RPMI8226 (cell line): ENCODE measurements at regions not wholly inside any gene's neighbourhood (a gene's known extent, or its start where the extent isn't known, plus 50 kb on each side); places are given as distances from the start of the nearest gene placed in this dataset.
"Not testable (repeated sequence)": the region's sequence is repeated elsewhere in the genome, so short reads cannot be mapped to it uniquely, and the experiment has no call there.

Experiments used
- DNase-seq: peaks from one replicate; pipeline ENCODE4 v3.0.0-alpha.2; 2015

- DNase-seq, result peak; percentile 30
These were observed 933.9 kb downstream of the TRIB2 start for GRCh38 chr2:13650586-13651180.

DNA sequence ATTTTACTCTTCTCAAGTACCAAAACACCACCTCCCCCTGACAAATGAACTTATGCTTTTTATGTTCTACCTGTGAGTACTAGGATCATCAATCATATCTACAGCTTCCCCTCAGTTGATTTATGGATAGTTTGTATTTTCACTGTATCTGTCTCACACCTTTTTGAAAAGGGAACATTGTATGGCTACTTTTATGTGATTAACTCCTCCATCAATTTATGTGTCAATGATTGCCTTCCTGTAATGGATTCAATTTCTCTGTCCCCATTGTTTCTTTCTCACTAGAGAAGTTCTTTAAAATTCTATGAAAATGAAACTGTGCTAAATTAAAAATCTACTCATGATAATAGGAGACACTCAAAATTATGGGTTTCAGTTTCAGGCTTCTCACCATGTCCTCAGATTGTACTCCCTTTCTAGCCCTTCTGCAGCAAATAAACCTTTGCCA, 935.0 kb downstream of the TRIB2 start:
- no peak for DNase-seq

DNA sequence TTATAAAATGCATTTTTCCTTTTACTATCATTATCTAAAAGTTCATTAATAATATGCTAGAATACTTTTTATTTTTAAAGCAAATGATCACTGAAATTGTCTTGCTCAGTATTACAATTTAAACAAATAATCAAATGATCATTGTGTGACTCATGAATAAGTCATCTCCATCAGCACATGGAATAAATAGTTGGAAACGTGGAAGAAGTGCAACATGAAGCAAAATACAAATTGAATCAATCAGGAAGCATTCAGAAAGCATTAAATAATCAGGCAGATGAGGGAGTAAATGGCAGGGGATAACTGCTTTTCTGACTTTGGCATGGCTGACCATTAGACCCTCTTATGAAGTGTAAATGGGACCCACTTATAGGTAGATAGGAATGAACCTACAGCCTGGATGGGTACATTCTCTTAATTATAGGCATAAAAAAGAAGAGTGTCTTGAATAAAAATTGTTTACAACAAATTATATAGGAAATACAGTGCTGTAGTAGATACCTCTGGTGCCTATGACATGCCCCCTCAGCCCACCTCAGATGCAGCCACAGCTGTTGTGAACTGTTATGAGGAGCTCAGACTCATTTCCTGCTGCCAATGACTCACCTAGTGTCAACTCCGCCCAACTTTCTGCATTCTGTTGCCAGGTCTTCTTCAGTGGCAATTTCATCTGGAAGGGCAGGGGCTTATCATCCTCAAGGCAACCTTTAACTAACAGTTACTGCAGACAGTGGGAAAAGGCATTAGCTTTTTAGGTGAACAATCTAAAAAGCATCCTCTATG, 936.0 kb downstream of the TRIB2 start:
- DNase-seq, result no peak

DNA sequence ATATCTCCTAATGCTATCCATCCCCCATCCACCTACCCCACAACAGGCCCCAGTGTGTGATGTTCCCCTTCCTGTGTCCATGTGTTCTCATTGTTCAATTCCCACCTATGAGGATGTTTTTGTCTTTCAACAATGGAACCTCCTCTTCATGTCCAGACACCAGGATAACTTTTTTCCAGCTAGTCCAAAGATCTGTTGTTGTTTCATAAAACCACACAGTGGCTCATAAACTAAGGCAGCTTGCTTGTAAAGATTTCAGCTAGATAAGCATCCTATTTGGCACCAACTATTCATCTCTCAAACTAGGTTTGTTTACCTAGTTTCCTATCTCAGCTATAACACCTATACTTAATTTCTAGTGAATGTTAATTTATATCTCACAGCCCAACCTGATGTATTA, 937.7 kb downstream of the TRIB2 start:
- DNase-seq, result no peak

DNA sequence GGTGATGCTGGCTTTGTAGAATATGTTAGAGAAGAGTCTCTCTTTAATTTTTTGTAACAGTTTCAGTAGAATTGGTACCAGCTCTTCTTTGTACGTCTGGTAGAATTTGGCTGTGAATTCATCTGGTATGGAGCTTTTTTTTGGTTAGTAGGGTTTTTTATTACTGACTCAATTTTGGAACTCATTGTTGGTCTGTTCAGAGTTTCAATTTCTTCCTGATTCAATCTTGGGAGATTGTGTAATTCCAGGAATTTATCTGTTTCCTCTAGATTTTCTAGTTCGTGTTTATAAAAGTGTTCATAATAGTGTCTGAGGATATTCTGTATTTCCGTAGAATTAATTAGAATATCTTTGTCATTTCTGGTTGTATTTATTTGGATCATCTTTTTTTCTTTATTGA, 943.5 kb downstream of the TRIB2 start:
- no peak for DNase-seq

DNA sequence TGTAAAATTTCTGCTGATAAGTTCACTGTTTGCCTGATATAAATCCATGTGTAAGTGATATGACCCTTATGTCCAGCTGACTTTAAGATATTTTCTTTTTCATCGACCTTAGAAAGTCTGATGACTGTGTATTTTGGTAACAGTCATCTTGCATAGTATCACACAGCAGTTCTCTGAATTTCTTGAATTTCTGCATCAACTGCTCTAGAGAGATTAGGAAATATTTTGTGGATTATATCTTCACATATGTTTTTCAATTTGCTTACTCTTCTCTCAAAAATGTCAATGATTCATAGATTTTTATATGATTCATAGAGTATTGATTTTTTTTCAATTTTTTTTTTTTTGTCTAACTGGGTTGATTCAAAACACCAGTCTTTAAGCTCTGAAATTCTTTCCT, 945.3 kb downstream of the TRIB2 start:
- DNase-seq, result no peak

GRCh38 chr2:13666582-13667414, 950.1 kb downstream of the TRIB2 start:
- DNase-seq, result no peak

DNA sequence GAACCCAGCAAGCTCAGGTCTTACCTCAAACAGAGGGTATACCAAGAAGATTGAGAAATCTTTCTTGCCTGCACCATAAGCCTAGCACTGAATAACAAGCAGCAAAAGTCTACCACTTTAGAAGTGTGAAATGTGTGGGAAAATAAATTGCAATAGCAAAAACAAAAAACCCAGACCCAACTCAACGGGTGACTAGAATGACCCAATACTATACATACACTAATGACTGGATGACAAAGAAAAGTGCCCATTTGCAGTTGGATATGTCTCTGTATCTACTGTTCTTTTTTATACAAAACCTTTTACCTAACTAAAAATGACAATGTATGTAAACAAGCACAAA, 950.6 kb downstream of the TRIB2 start:
- no peak for DNase-seq

- DNase-seq, result no peak
These were observed 952.9 kb downstream of the TRIB2 start for GRCh38 chr2:13669607-13670006.

DNA sequence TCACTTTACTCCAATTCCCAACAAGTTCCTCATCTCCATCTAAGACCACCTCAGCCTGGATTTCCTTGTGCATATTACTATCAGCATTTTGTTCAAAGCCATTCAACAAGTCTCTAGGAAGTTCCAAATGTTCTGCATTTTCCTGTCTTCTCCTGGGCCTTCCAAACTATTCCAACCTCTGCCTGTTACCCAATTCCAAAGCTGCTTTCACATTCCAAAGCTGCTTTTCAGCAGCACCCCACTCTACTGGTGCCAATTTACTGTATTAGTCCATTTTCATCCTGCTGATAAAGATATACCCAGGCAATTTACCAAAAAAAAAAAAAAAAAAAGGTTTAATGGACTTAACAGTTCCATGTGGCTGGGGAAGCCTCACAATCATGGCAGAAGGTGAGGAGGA, 957.1 kb downstream of the TRIB2 start:
- not testable (repeated sequence) for DNase-seq

GRCh38 chr2:13676269-13676668, 956.2 kb upstream of the LRATD1 start:
- DNase-seq, result no peak

GRCh38 chr2:13681936-13682335, 950.6 kb upstream of the LRATD1 start:
- no peak for DNase-seq

- DNase-seq, result no peak
These were observed 949.8 kb upstream of the LRATD1 start for GRCh38 chr2:13682540-13683272.

DNA sequence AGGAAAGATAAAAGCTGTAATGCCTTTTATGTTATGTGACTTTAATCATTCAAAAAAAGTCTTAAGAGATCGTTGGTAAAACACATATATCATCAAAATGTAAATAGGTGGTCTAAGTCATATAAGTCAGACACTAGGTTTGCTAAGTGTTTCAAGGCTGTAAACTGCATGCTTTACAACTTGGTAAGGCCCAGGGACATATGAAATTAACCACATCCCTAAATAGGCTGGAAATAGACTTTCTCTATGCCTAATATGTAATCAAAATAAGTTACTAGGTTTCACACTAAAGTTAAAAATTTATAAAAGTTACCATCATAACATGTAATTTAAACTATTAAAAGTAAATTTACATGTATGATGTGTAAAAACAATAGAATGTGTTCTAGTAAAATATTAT, 946.3 kb upstream of the LRATD1 start:
- no peak for DNase-seq

- no peak for DNase-seq
These were observed 937.8 kb upstream of the LRATD1 start for GRCh38 chr2:13694673-13695072.

DNA sequence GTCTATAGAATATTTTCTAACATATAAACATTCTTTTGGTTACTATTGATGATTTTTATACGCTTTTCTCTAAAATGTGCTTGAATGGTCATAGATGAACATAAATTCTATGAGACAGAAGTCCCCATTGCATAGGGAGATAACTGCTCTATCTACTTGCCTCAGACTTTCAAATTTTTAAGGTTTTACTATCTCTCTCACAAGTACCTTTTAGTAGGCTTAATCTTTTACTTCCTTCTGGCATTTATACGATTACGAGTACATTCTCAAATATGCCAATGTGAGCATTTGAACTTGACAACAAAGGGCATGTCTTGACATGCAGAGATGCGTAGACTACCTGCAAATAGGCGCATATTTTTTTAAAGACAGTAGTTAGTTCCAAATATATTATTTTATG, 935.9 kb upstream of the LRATD1 start:
- DNase-seq, result no peak

GRCh38 chr2:13698847-13699246, 933.7 kb upstream of the LRATD1 start:
- no peak for DNase-seq

DNA sequence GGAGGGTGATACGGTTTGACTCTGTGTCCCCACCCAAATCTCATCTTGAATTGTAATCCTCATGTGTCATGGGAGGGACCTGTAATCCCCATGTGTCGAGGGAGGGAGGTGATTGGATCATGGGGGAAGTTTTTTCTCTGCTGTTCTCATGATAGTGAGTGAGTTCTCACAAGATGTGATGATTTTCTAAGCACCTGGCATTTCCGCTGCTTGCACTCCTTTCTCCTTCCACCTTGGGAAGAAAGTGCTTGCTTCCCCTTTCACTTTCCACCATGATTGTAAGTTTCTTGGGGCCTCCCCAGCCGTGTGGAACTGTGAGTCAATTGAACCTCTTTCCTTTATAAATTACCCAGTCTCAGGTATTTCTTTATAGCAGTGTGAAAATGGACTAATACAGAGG, 932.6 kb upstream of the LRATD1 start:
- DNase-seq, result not testable (repeated sequence)

- DNase-seq, result no peak
These were observed 921.4 kb upstream of the LRATD1 start for GRCh38 chr2:13711154-13711553.

DNA sequence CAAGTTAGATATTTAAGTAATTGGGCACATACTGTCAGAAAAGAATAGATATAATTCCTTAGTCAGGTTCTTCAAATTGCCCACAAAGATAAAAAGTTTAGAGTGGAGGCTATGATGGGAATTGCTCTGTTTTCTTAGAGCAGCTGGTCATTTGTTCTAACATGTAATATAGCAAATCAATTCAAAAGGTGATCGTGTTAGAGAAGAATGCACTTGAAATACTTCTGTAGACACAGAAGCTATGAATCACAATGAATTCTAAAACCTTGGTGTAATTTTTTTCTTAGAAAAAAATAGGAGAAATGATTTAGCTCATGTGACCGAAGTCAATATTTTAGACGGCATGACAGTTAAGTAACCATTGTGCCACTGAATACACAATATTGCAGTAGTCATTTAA, 918.1 kb upstream of the LRATD1 start:
- DNase-seq, result no peak

DNA sequence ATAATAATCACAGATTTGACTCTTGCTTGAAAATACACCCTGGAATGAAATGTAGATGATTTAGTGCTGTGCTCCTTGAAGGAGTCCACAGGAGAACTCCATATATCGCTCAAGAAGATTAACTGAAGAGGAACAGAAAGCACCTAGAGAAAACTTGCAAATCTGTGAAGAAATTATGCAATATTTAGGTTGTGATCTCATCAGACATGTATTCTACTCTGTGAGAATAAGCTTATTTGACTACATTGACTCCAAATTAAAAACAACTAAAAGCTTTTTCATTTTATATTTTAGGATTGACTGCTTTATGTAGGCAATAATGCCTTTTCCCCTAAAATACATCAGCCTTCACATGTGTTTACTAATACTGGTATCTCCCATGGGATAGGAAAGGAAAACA, 906.6 kb upstream of the LRATD1 start:
- DNase-seq, result no peak

DNA sequence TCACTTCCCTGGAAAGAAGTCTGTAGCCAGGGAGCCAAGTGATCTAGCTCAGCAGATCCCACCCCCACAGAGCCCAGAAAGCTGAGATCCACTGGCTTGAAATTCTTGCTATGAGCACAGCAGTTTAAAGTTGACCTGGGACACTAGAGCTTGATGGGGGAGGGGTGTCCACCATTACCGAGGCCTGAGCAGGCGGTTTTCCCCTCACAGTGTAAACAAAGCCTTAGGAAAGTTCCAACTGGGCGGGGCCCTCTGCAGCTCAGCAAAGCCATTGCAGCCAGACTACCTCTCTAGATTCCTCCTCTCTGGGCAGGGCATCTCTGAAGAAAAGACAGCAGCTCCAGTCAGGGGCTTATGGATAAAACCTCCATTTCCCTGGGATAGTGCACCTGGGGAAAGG, 887.2 kb upstream of the LRATD1 start:
- peak; percentile 5 for DNase-seq

GRCh38 chr2:13751955-13752354, 880.6 kb upstream of the LRATD1 start:
- DNase-seq, result no peak
